Retinal pigment epithelial cell (primary cell): ENCODE measurements at regions not wholly inside any gene's neighbourhood (a gene's known extent, or its start where the extent isn't known, plus 50 kb on each side); places are given as distances from the start of the nearest gene placed in this dataset.

Experiments used
- DNase-seq: peaks from one replicate; pipeline ENCODE4 v3.0.0-alpha.2; 2010; ENCODE audit warnings: low read depth
- H3K4me3 ChIP-seq: 2 replicates; pipeline ENCODE4 v1.5.1; 2011; ENCODE audit warnings: mild to moderate bottlenecking, low read length, control low read depth, moderate library complexity
- CTCF ChIP-seq: conservative IDR thresholded peaks from 2 replicates; pipeline ENCODE4 v1.5.1; 2011; ENCODE audit warnings: low read depth, low read length, control low read depth, inconsistent platforms

GRCh38 chr21:23160914-23161313 lies 2162.7 kb downstream of the NCAM2 start:
- DNase-seq = no peak
- TF ChIP-seq CTCF = peak; percentile 50
- no peak overlapping the region for H3K4me3 ChIP-seq

- no peak for TF ChIP-seq CTCF
- DNase-seq = peak; percentile 6
- H3K4me3 ChIP-seq = no peak overlapping the region
These were observed 2164.2 kb downstream of the NCAM2 start for GRCh38 chr21:23162198-23162946.
